HEK293 (cell line): ENCODE measurements at regions not wholly inside any gene's neighbourhood (a gene's known extent, or its start where the extent isn't known, plus 50 kb on each side); places are given as distances from the start of the nearest gene placed in this dataset.

ENCODE experiments used
- CTCF ChIA-PET: fragments of 350-600 bp; formaldehyde crosslinking; extraction: SDS; loops from one replicate; lab custom pipeline; 2021; ENCODE audit warnings: antibody characterized with exemption; lab: Yijun Ruan, JAX
- POLR2A ChIA-PET: fragments of 300-600 bp; formaldehyde crosslinking; extraction: SDS; loops from one replicate; lab custom pipeline; 2020; ENCODE audit warnings: antibody characterized with exemption, inconsistent platforms; lab: Yijun Ruan, JAX
- H3K27ac ChIP-seq: fragments of 200-500 bp; sonication (Bioruptor generic); 2 replicates; pipeline ENCODE4 v1.5.1; 2014; ENCODE audit warnings: low read depth, low read length, control low read depth, inconsistent platforms; ENCODE audit errors: extremely low read depth
- H3K36me3 ChIP-seq, 2 experiments: fragments of 200-500 bp in 1 of 2; sonication (Bioruptor generic) in 1 of 2; 1 replicate in 1 of 2; 2 replicates in 1 of 2; pipeline ENCODE4 v1.5.1; 2014 to 2017; ENCODE audit warnings: inconsistent platforms in 2 of 2, low read length in 2 of 2; ENCODE audit not compliant: control insufficient read depth in 2 of 2, insufficient read depth in 1 of 2
- H3K4me1 ChIP-seq: fragments of 200-500 bp; sonication (Bioruptor generic); 2 replicates; pipeline ENCODE4 v1.5.1; 2014; ENCODE audit warnings: mild to moderate bottlenecking, low read length, inconsistent platforms; ENCODE audit not compliant: control insufficient read depth, insufficient read depth
- H3K4me3 ChIP-seq: 2 replicates; pipeline ENCODE4 v1.5.1; 2011; ENCODE audit warnings: low read depth, mild to moderate bottlenecking, control low read depth, low read length, moderate library complexity
- H3K9me3 ChIP-seq: fragments of 200-500 bp; sonication (Bioruptor generic); 2 replicates; pipeline ENCODE4 v1.5.1; 2014; ENCODE audit warnings: low read depth, low read length, inconsistent platforms; ENCODE audit not compliant: control insufficient read depth, insufficient read depth
- FEZF1 ChIP-seq: fragments of 450-650 bp; formaldehyde crosslinking; IDR thresholded peaks from 2 replicates; pipeline ENCODE4 v1.5.1; 2016; ENCODE audit warnings: missing biosample characterization, missing genetic modification characterization
- GLIS1 ChIP-seq: fragments of 450-650 bp; formaldehyde crosslinking; IDR thresholded peaks from 2 replicates; pipeline ENCODE4 v1.5.1; 2016; ENCODE audit warnings: missing biosample characterization, missing genetic modification characterization
- PBX3 ChIP-seq: sonication (generic); formaldehyde crosslinking; IDR thresholded peaks from 2 replicates; pipeline ENCODE4 v1.8.1; 2022; ENCODE audit warnings: mild to moderate bottlenecking, moderate library complexity, missing genetic modification reagents
- PRDM6 ChIP-seq: fragments of 450-650 bp; formaldehyde crosslinking; IDR thresholded peaks from 2 replicates; pipeline ENCODE4 v1.5.1; 2017; ENCODE audit warnings: missing biosample characterization, missing genetic modification characterization
- REPIN1 ChIP-seq: fragments of 450-650 bp; formaldehyde crosslinking; IDR thresholded peaks from 2 replicates; pipeline ENCODE4 v1.5.1; 2017; ENCODE audit warnings: missing biosample characterization, missing genetic modification characterization, low read depth
- SALL2 ChIP-seq: fragments of 450-650 bp; formaldehyde crosslinking; IDR thresholded peaks from 2 replicates; pipeline ENCODE4 v1.5.0; 2017; ENCODE audit warnings: missing biosample characterization, mild to moderate bottlenecking, missing genetic modification characterization, borderline replicate concordance
- TRIM28 ChIP-seq: IDR thresholded peaks from 2 replicates; pipeline ENCODE4 v1.6.1; 2011; ENCODE audit warnings: low read length, control low read depth, borderline replicate concordance
- YY1 ChIP-seq: fragments of 450-650 bp; formaldehyde crosslinking; IDR thresholded peaks from 2 replicates; pipeline ENCODE4 v1.5.1; 2018; ENCODE audit warnings: missing biosample characterization, missing genetic modification characterization
- ZBTB20 ChIP-seq: fragments of 450-650 bp; formaldehyde crosslinking; IDR thresholded peaks from 2 replicates; pipeline ENCODE4 v1.5.1; 2016; ENCODE audit warnings: missing biosample characterization, missing genetic modification characterization
- ZNF138 ChIP-seq: fragments of 450-650 bp; formaldehyde crosslinking; IDR thresholded peaks from 2 replicates; pipeline ENCODE4 v1.5.1; 2016; ENCODE audit warnings: missing biosample characterization, missing genetic modification characterization, borderline replicate concordance
- ZNF155 ChIP-seq: fragments of 450-650 bp; formaldehyde crosslinking; IDR thresholded peaks from 2 replicates; pipeline ENCODE4 v1.5.1; 2016; ENCODE audit warnings: missing biosample characterization, missing genetic modification characterization
- ZNF16 ChIP-seq: fragments of 450-650 bp; formaldehyde crosslinking; IDR thresholded peaks from 2 replicates; pipeline ENCODE4 v1.5.1; 2016; ENCODE audit warnings: low read depth, missing biosample characterization, missing genetic modification characterization
- ZNF266 ChIP-seq: fragments of 450-650 bp; formaldehyde crosslinking; IDR thresholded peaks from 2 replicates; pipeline ENCODE4 v1.5.1; 2016; ENCODE audit warnings: missing biosample characterization, missing genetic modification characterization, low read depth
- ZNF274 ChIP-seq, 2 experiments: fragments of 200-500 bp in 1 of 2; fragments of 450-650 bp in 1 of 2; sonication (Bioruptor generic) in 1 of 2; formaldehyde crosslinking in 1 of 2; IDR thresholded peaks; 2 replicates each; pipeline versions ENCODE4 v1.5.1 to v1.6.1; 2014 to 2016; ENCODE audit warnings: borderline replicate concordance in 1 of 2, inconsistent platforms in 1 of 2, low read length in 1 of 2, missing biosample characterization in 1 of 2, missing genetic modification characterization in 1 of 2
- ZNF416 ChIP-seq: fragments of 450-650 bp; formaldehyde crosslinking; IDR thresholded peaks from 2 replicates; pipeline ENCODE4 v1.5.1; 2016; ENCODE audit warnings: missing biosample characterization, missing genetic modification characterization
- ZNF518A ChIP-seq: fragments of 450-650 bp; formaldehyde crosslinking; conservative IDR thresholded peaks from 2 replicates; pipeline ENCODE4 v1.5.1; 2016; ENCODE audit warnings: low read depth, missing biosample characterization, missing genetic modification characterization
- ZNF639 ChIP-seq: fragments of 450-650 bp; formaldehyde crosslinking; IDR thresholded peaks from 2 replicates; pipeline ENCODE4 v1.5.1; 2016; ENCODE audit warnings: missing biosample characterization, missing genetic modification characterization
- ZSCAN16 ChIP-seq: fragments of 450-650 bp; formaldehyde crosslinking; IDR thresholded peaks from 2 replicates; pipeline ENCODE4 v1.5.1; 2016; ENCODE audit warnings: missing biosample characterization, missing genetic modification characterization
- ZSCAN30 ChIP-seq: fragments of 450-650 bp; IDR thresholded peaks from 2 replicates; pipeline ENCODE4 v1.5.1; 2018; ENCODE audit warnings: missing biosample characterization, mild to moderate bottlenecking, missing genetic modification characterization, moderate library complexity
- ZXDB ChIP-seq: fragments of 450-650 bp; formaldehyde crosslinking; IDR thresholded peaks from 2 replicates; pipeline ENCODE4 v1.5.1; 2016; ENCODE audit warnings: missing biosample characterization, missing genetic modification characterization

GRCh38 chr5:107773479-107773878, 102.7 kb upstream of the EFNA5 start:
- Histone ChIP-seq H3K9me3 (no peaks in the 10 kb centered on the region), H3K4me1 (no peaks in the 10 kb centered on the region; the same call in 1 of the 2 replicates), H3K4me3 (no peak overlapping the region), H3K27ac (no peak overlapping the region), H3K36me3 (no peaks in the 10 kb centered on the region)
- ChIA-PET POLR2A (no interaction called here), CTCF (interaction anchor here (0.6 kb wide), 1 partner anchor 1784 kb away, joined by 3 read pairs; no protein-coding TSS in a partner anchor)
- no peak for TF ChIP-seq ZNF639 (tag by site-specific recombination)
- TF ChIP-seq ZNF16, result no peak
- no peak for TF ChIP-seq ZNF518A
- no peak for TF ChIP-seq REPIN1

- CTCF ChIA-PET, result no interaction called here
- no peak for TF ChIP-seq ZNF155
- TF ChIP-seq PBX3 (CRISPR knock-in tag), result no peak
- peak; percentile 77 for TF ChIP-seq GLIS1
- TF ChIP-seq PRDM6 (tag by site-specific recombination), result peak; percentile 48
- 0 out of 2 replicates have a peak, but pooled peaks have one; percentile 13 for TF ChIP-seq ZBTB20
- TF ChIP-seq TRIM28, result 0 out of 2 replicates have a peak, but pooled peaks have one; percentile 32
- 0 out of 2 replicates have a peak, but pooled peaks have one; percentile 13 for TF ChIP-seq FEZF1 (tag by site-specific recombination)
- Histone ChIP-seq H3K4me1 (no peaks in the 10 kb centered on the region; the same call in 1 of the 2 replicates), H3K27ac (no peak overlapping the region), H3K36me3 (no peaks in the 10 kb centered on the region), H3K4me3 (no peak overlapping the region), H3K9me3 (no peaks in the 10 kb centered on the region)
- POLR2A ChIA-PET, result no interaction called here
Measured at GRCh38 chr5:107772418-107773310, 101.9 kb upstream of the EFNA5 start.

- POLR2A ChIA-PET, result no interaction called here
- no peaks in the 10 kb centered on the region for H3K9me3 ChIP-seq
- no peak for TF ChIP-seq SALL2 (tag by site-specific recombination)
- TF ChIP-seq ZXDB, result no peak
- no peak for TF ChIP-seq YY1 (tag by site-specific recombination)
- no peak for TF ChIP-seq ZSCAN30 (tag by site-specific recombination)
- TF ChIP-seq ZNF16, result no peak
- TF ChIP-seq ZSCAN16 (tag by site-specific recombination), result no peak
- no peak for TF ChIP-seq ZNF266
- TF ChIP-seq ZNF274 (IDR thresholded peaks at IDR 0.05; ENCODE audit: low read length), result no peak
- no peak for TF ChIP-seq ZNF274 (tag by site-specific recombination; IDR thresholded peaks at IDR 0.05; ENCODE audit: borderline replicate concordance)
- no peak for TF ChIP-seq ZNF138
- no peak for TF ChIP-seq ZNF416 (tag by site-specific recombination)
Measured at GRCh38 chr5:107771926-107772325, 101.2 kb upstream of the EFNA5 start.

More at GRCh38 chr5:107771926-107772325, 101.2 kb upstream of the EFNA5 start:
- CTCF ChIA-PET, result no interaction called here
- Histone ChIP-seq H3K4me3 (no peak overlapping the region), H3K4me1 (no peaks in the 10 kb centered on the region; the same call in 1 of the 2 replicates), H3K36me3 (no peaks in the 10 kb centered on the region), H3K27ac (no peak overlapping the region)
